ENCODE measurements at regions not wholly inside any gene's neighbourhood (a gene's known extent, or its start where the extent isn't known, plus 50 kb on each side); places are given as distances from the start of the nearest gene placed in this dataset.
"Not testable (repeated sequence)": the region's sequence is repeated elsewhere in the genome, so short reads cannot be mapped to it uniquely, and the experiment has no call there.

DNA sequence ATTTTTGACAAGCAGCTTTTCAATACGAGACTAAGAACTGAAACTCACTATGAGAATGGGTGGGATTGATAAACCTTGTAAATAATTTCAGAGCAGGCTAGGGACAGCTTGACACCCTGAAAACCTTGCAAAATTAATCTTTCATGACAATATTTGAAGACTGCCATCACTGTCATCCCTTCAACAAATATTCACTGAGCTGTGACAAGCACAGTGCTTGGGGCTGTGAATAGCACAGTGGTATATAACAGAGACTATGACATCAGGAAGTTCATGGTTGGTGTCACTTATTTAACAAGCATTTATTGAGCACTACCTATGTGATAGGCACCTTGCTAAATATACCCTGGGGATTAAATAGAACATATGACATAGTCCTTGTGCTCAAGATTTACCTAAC lies 741.0 kb upstream of the RIOK2 start:
- DNase-seq (ENCODE audit: low read depth, low spot score): no peak

DNA sequence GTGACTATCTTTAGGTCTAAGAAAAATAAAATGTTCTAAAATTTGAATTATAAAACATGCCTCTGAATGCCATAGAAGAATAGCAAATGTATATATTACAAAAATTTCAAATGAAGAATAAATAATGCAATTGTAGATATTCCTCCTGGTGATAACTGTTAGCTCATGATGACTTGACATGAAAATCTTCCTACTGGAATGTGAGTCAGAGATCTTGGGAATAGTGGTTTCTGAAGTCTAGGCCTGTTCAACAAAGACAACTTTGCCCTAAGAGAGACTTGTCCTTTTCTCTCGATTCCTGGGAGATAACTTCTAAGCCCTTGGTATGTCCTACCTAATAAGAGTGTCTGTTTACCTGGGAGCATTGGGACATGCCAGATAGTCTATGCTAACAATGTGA lies 746.3 kb upstream of the RIOK2 start:
- no peak for DNase-seq (ENCODE audit: low read depth, low spot score)

GRCh38 chr5:97931829-97932228 lies 748.8 kb upstream of the RIOK2 start:
- no peak for DNase-seq (ENCODE audit: low read depth, low spot score)

DNA sequence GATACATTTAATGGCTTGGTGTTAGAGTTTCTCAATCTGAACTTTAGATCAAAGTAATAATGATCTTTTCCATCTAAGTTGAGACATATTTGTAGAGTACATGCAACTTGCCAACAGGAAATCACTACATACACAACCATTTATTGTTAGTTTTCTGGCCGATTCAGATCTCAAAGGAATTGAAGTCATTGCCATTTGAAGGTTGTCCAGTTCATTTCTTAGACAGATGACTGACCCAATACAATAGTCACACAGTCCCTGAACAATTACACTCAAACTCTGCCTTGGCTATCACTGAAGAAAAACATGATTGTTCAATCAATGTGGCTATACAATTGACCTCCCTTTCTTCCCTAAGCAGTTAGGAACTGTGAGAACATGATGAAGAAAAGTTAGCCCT lies 753.2 kb upstream of the RIOK2 start:
- DNase-seq (ENCODE audit: low read depth, low spot score): no peak

DNA sequence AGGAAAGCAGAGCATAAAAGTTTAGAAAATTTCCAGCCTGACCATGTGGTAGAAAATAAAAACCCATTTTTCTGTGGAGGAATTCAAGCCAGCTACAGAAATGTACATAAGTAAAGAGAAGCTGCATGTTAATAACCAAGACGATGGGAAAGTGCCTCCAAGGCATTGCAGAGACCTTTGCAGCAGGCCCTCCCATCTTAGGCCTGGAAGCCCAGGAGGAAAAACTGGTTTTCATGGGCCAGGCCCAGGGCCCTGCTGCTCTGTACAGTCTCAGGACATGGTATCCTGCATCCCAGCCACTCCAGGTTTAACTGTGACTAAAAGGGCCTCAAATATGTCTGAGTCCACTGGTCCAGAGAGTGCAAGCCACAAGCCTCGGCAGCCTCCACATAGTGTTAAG lies 754.8 kb upstream of the RIOK2 start:
- no peak for DNase-seq (ENCODE audit: low read depth, low spot score)

DNA sequence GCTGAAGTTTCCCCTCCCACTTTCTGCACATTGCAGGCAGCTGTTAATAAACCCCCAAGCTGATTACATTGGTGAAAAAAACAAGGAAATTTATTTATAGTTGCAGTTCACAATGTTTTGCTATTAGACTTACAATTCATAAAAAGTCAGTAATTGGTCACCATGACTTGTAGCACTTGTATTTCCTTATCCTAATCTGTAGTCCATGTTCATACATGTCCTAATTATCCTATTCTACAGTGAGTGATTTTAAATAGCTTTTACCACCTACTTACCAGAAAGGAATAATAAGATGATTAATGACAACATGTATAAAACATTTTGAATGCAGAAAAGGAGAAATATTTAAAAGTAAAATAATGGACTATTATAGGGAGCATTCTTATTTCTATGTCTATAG lies 760.0 kb upstream of the RIOK2 start:
- no peak for DNase-seq (ENCODE audit: low read depth, low spot score)

GRCh38 chr5:97951139-97951538 lies 768.1 kb upstream of the RIOK2 start:
- DNase-seq (ENCODE audit: low read depth, low spot score): no peak

DNA sequence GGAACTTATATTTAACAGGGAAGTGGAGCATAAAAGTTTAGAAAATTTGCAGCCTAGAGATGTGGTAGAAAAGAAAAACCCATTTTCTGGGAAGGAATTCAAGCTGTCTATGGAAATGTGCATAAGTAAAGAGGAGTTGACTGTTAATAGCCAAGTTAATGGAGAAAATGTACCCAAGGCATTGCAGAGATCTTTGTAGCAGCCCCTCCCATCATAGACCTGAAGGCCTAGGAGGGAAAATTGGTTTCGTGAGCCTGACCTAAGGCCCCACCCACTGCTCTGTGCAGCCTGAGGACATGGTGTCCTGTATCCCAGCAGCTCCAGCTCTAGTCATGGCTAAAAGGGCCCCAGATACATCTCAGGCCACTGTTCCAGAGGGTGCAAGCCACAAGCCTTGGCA lies 772.4 kb upstream of the RIOK2 start:
- DNase-seq (ENCODE audit: low read depth, low spot score): no peak

- DNase-seq (ENCODE audit: low read depth, low spot score): no peak
Observed at GRCh38 chr5:97967292-97967691, 784.2 kb upstream of the RIOK2 start.

DNA sequence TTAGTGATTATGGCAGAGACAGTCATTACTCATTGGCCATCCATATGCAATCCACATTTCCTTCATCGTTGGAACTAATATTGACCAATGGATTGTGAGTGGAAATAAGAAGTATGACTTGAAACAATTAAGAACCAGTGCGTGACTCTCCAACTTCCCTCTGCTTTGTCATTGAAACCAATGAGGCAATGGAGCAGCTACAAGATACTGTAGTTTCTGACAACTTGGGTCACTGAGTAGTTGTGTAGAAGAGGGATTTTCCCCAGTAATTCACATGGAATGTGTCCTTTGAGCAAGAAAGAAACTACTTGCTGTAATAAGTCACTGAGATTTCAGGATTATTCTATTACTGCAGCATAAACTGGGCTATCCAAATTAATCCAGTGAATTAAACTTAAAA lies 785.3 kb upstream of the RIOK2 start:
- DNase-seq (ENCODE audit: low read depth, low spot score): no peak

- DNase-seq (ENCODE audit: low read depth, low spot score): no peak
Observed at GRCh38 chr5:97979740-97980139, 793.7 kb upstream of the RGMB start.

DNA sequence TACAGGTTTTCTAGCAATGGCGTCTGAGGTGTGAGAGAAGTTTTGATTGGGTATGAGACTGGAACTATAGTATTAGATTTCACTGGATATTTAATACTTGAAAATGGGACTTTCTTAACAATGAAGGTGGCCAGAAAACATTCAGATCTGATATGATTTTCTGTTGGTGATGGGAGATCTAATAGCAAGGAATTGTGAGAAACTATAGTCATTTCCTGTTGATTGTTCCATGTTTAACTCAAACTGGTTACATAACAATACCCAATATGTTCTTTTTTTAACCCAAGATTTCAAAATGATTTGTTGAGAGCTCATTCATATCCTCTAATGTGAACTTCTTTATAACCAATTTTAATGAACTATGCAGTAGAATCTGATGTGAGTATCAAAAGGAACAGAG lies 793.2 kb upstream of the RGMB start:
- DNase-seq (ENCODE audit: low read depth, low spot score): no peak

GRCh38 chr5:97986069-97986468 lies 787.4 kb upstream of the RGMB start:
- peak; percentile 71 for DNase-seq (ENCODE audit: low read depth, low spot score)

DNA sequence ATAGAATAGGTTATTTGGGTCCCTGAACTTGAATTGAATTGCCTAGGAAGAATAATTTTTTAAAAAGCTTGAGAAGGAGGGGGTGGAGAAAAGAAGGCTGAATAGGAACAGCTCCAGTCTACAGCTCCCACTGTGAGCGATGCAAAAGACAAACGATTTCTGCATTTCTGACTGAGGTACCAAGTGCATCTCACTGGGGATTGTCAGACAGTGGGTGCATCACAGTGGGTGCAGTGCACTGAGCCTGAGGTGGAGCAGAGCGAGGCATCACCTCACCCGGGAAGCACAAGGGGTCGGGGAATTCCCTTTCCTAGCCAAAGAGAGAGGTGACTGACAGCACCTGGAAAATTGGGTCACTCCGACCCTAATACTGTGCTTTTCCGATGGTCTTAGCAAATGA lies 782.2 kb upstream of the RGMB start:
- DNase-seq (ENCODE audit: low read depth, low spot score): no peak

DNA sequence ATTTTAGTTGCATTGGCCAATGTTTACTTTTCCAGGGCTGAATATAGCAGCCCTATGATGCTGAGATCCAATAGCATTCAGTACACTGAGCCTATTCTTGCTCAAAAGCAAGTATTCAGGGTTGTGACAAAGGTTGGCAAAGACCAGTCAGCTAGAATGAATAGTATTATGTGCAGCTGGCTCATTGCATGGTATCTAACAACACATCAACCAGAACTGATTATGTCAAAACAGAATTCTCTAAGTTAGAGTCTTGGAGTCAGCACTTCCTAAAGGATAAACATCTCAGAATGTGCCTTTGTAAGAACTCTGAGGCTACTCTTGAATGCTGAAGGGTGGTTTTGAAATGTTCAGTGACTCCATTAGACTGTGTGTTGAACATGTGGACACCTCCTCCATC lies 774.5 kb upstream of the RGMB start:
- DNase-seq (ENCODE audit: low read depth, low spot score): peak; percentile 39

DNA sequence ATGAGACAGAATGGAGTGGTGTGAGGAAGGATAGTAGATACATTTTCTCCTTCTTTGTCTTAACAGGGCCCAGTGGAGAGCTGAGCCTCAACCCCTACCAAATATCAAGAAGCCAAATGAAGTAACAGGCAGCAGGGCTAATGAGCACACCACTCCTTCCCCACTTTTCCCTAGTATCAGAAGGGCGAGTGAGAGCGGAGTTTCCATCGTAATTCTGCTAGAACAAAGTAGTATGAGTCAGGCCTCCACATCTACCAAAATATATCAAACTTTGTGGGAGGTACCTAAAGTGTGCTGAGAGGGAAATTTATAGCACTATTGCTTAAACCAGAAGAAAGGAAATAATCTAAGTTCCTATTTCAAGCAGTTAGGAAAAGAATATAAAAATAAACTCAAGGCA lies 769.0 kb upstream of the RGMB start:
- DNase-seq (ENCODE audit: low read depth, low spot score): no peak

GRCh38 chr5:98016771-98017170 lies 756.7 kb upstream of the RGMB start:
- DNase-seq (ENCODE audit: low read depth, low spot score): no peak

DNA sequence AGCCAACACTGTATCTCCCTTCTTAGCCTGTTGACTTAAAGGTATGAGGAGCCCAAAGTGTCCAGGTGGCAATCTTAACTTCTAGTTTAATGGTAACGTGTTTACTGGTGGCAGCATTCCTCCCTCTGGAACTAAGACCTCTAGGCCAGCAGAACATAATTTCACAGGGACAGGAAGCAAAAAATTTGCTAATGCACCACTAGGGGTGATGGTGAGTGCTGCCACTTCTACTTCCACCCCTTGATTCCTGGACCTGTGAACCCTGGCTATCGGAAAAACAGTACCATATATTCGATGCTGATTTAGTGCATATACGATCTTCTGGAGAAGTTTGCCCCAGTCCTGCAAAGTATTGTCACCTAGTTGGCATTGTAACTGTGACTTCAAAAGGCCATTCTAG lies 743.2 kb upstream of the RGMB start:
- DNase-seq (ENCODE audit: low read depth, low spot score): not testable (repeated sequence)

- not testable (repeated sequence) for DNase-seq (ENCODE audit: low read depth, low spot score)
Observed at GRCh38 chr5:98031036-98031435, 742.4 kb upstream of the RGMB start.

GRCh38 chr5:98031496-98031895 lies 742.0 kb upstream of the RGMB start:
- no peak for DNase-seq (ENCODE audit: low read depth, low spot score)

DNA sequence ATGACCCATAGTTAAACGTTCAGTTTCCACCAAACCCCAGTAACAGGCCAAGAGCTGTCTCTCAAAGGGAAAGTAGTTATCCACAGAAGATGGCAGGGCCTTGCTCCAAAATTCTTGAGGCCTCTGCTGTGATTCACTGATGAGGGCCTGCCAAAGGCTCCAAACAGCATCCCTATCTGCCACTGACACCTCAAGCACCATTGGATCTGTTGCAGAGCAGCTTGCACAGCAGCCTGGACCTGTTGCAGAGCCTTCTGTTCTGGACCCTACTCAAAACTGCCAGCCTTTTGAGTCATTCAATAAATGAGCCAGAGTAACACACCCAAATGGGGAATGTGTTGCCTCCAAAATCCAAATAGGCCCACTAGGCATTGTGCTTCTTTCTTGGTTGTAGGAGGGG lies 741.5 kb upstream of the RGMB start:
- DNase-seq (ENCODE audit: low read depth, low spot score): no peak

- DNase-seq (ENCODE audit: low read depth, low spot score): no peak
Observed at GRCh38 chr5:98041661-98042060, 731.8 kb upstream of the RGMB start.

GRCh38 chr5:98042521-98042920 lies 730.9 kb upstream of the RGMB start:
- no peak for DNase-seq (ENCODE audit: low read depth, low spot score)

DNA sequence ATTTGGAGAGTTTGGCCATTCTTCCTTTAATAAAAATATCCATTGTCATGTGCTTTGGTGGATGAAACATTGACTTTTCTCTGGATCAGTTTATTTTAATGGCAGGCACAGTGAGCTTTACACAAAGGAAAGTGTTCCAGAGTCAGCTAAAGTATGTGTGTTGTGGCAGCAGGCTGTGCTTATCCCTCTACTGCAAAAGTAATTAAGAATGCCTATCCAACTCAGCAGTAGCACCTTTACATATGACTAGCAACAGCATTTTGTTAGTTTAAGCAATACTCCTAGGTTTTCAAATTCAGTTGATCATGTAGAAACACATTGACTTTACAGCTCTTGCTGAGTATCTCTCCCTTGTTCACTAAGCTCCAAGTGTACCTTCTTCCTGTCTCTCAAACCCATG lies 730.5 kb upstream of the RGMB start:
- no peak for DNase-seq (ENCODE audit: low read depth, low spot score)

- DNase-seq (ENCODE audit: low read depth, low spot score): peak; percentile 4
Observed at GRCh38 chr5:98050583-98050982, 722.9 kb upstream of the RGMB start.

Measured in astrocyte of the hippocampus (primary cell).